GM19238 (cell line): ENCODE measurements at regions not wholly inside any gene's neighbourhood (a gene's known extent, or its start where the extent isn't known, plus 50 kb on each side); places are given as distances from the start of the nearest gene placed in this dataset.
"Not testable (repeated sequence)": the region's sequence is repeated elsewhere in the genome, so short reads cannot be mapped to it uniquely, and the experiment has no call there.

Experiments used
- DNase-seq: peaks from one replicate; pipeline ENCODE4 v3.0.0; 2011; ENCODE audit warnings: low spot score; ENCODE audit not compliant: insufficient read length

DNA sequence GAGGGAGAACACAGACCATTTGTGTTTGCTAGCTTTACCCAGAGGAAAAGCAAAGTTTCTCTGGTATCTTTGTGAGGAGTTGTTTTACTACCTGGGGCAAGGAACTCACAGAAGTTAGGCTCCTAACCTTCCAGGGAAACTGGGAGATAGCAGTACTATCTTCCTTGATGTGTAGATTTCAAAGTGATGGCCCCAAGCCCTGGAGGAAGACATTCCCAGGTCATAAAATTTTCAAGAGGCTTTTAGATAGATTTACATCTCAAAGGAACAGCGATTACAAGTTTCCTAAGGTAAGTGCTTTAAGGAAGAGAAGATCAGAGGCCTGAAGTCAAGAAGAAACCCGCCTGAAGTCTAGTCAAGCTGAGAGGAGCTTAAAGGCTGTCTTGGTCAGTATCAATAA lies 1187.8 kb upstream of the TMEFF2 start:
- no peak for DNase-seq

GRCh38 chr2:193377789-193378188 lies 1183.1 kb upstream of the TMEFF2 start:
- DNase-seq = no peak

- DNase-seq = no peak
Observed at GRCh38 chr2:193373120-193373519, 1178.4 kb upstream of the TMEFF2 start.

DNA sequence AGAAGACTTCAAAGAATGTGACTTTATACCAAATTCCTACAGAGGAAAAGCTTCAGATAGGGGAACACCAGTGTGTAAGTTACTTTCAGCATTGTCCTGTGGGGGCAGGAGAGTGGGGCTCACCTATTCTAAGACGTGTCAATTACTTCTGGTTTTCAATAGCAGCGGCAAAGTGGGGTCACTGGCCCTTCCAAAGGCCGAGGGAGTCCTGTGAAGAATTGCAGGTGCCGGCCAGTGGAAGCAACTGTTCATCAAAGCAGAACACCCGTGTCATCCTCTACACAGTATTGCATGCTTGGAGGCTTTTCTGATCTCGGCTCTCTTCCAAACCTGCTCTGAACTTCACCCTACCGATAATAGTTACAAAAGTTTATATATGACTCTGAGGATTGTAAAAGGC lies 1176.5 kb upstream of the TMEFF2 start:
- DNase-seq = no peak

DNA sequence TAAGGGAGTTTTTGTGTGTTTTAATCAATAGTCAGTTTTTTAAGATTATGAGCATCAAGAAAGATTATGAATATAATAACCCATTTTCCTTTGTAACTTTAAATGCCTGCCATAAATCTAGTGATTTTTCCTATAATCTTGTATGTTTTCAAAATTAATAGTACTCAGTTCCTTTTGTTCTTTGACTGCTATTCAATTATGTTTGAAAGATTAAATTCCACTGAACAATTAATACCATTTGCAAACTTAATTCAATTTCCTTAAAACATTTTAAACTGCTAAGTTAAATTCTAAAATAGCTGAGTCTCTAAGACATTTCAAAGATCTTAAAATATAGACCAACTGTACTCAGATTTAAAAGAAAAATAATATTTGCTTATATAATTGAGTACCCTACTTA lies 1173.9 kb upstream of the TMEFF2 start:
- DNase-seq = no peak

DNA sequence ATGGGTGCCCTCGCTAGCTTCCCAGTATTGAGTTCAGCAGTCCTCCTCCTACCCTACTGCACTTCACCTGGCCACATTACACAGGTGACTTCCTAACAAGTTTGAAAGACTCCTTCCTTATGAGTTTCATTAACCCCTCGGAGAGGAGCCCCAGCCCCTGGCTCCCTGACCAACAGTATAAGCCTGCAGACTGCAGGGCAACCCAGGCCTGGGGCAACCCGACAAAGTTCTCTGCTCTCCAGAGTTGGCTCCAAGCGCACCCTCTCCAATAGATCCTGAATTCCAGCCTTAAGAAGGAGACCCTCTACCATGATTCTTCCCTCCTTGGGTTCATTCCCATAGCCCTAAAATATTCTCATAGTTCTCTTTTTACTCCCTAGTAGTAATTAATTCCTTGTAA lies 1162.8 kb upstream of the TMEFF2 start:
- no peak for DNase-seq

DNA sequence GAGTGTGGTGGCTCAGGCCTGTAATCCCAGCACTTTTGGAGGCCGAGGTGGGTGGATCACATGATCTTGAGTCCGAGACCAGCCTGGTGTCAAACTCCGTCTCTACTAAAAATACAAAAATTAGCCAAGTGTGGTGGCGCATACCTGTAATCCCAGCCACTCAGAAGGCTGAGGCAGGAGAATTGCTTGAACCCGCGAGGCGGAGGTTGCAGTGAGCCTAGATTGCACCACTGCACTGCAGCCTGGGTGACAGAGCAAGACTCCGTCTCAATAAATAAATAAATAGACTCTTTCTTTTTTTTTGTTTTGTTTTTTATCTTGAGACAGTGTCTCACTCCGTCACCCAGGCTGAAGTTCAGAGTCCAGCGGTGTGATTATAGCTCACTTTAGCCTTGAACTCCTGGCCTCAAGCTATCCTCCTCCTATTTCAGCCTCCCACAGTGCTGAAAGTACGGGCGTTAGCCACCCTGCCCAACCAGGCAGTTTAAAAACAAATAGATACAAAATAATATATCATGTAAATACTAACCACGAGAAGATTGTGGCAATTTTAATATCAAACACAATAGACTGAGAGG lies 1158.0 kb upstream of the TMEFF2 start:
- not testable (repeated sequence) for DNase-seq

DNA sequence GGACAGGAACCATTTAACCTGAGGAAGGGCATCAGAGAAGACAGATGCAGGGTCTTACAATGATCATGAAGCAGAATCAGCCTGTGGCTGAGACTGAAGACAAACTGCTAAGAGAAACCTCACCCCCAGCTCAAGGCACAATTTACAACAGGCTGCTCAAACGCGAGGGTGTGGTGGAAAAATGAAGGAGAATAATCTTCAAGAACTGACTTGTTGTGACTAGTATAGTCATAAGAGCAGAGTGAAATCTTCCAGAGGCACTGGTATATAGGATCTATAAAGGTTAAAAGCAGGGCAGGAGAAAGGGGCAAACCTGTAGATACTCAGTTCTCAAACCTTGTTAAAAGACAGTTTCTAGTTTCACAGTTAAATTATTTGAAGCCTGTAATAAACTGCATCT lies 1155.8 kb upstream of the TMEFF2 start:
- no peak for DNase-seq

- DNase-seq = no peak
Observed at GRCh38 chr2:193349642-193350041, 1154.9 kb upstream of the TMEFF2 start.

DNA sequence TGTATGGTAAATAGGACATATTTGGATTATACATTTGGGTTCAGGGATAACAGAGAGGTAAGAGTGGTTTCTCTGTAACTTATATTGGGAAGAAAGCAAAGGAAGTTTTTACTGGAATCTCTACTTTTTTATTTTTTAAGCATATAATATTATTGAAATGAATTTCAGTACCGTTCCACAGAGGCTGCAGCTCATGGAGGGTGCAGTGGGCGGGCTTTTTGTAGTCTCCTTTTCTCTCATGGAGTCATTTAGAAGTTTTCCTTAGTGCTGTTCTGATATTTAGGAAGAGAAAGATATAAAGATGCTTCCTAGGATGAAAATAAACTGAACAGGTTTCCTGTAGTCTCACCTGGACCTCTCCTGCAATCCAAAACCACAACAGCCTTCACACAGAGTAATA lies 1153.3 kb upstream of the TMEFF2 start:
- DNase-seq = no peak

- DNase-seq = no peak
Observed at GRCh38 chr2:193336781-193337180, 1142.0 kb upstream of the TMEFF2 start.

- no peak for DNase-seq
Observed at GRCh38 chr2:193334401-193334800, 1139.7 kb upstream of the TMEFF2 start.

DNA sequence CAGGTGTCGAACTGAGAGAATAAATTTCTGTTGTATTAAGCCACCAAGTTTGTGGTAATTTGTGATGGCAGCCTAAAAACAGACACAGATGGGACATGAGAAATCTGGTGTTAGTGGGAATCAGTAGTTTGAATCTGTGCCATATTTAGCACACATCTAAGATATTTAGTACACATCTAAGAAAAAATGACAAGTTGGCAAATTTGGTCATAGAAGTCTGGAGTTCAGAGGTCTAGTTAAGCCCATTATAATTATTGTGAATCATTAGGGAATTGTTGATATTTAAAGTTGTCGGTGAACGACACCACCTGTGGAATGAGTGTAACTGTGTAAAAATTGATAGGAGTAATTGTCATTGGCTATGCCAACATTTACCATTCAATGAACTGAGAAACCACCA lies 1138.8 kb upstream of the TMEFF2 start:
- no peak for DNase-seq

GRCh38 chr2:193332941-193333340 lies 1138.2 kb upstream of the TMEFF2 start:
- no peak for DNase-seq

DNA sequence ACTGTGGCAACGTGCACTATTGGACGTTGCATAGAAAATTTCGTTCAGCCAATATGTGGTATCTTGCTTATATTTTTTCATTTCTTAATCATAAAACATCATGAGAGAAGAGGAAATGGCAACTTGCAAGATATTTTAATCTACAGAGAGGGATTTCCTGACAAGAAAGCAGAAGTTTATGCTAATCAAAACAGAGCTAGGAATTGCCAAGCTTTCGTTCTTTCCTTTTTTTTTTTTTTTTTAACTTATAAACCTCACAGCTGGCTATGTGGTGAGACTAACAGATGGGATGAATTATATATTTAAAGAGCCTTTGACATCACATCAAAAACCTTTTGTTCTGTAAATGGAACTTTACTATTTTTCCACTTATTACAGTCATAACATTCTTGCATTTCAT lies 1136.9 kb upstream of the TMEFF2 start:
- DNase-seq = no peak

GRCh38 chr2:193326296-193326695 lies 1131.6 kb upstream of the TMEFF2 start:
- no peak for DNase-seq

- no peak for DNase-seq
Observed at GRCh38 chr2:193315428-193316091, 1120.8 kb upstream of the TMEFF2 start.

- DNase-seq = no peak
Observed at GRCh38 chr2:193303464-193303863, 1108.7 kb upstream of the TMEFF2 start.

DNA sequence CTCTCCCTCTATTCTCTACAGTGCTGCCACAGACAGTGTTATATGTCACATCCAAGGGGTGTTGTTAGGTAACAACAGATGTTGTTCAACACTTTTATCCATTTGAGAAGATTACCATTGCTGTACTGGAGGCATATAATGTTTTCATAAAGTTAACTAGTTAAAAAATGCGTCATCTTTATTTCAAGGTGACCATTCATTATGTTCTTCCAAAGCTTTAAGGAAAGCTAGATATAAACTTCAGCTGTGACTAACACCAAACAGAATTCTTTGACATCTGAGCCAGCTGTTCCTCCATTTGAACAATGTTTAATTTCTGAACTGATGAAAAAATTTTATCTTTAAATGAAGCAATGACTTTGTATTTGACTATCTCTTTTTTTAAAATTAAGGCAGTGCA lies 1099.6 kb upstream of the TMEFF2 start:
- DNase-seq = no peak

GRCh38 chr2:193279361-193279760 lies 1084.6 kb upstream of the TMEFF2 start:
- DNase-seq = no peak

- DNase-seq = no peak
Observed at GRCh38 chr2:193276988-193277387, 1082.3 kb upstream of the TMEFF2 start.

GRCh38 chr2:193276560-193276959 lies 1081.8 kb upstream of the TMEFF2 start:
- DNase-seq = no peak

- no peak for DNase-seq
Observed at GRCh38 chr2:193276069-193276468, 1081.3 kb upstream of the TMEFF2 start.

- DNase-seq = no peak
Observed at GRCh38 chr2:193272011-193272410, 1077.3 kb upstream of the TMEFF2 start.
